ENCODE measurements at regions not wholly inside any gene's neighbourhood (a gene's known extent, or its start where the extent isn't known, plus 50 kb on each side); places are given as distances from the start of the nearest gene placed in this dataset.
"Not testable (repeated sequence)": the region's sequence is repeated elsewhere in the genome, so short reads cannot be mapped to it uniquely, and the experiment has no call there.

DNA sequence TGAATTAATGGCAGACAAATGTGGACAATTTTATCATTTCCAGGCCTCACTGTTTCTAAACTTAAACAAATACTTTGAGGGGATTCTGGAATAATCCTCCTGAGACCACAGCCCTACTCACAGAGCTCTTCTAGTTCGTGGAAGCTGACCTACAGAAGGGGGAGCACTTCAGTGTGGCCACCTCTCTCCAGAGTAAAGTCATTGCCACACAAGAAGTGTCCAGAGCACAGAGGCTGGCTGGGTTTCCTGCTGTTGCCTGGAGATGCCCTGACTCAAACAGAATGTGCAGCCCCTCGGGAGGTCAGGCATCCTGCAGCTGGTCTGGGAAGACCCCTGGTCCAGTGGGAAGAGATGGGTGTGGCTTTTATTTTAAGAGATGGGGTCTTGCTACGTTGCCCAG lies 110.9 kb downstream of the QRSL1 start:
- DNase-seq: no peak

DNA sequence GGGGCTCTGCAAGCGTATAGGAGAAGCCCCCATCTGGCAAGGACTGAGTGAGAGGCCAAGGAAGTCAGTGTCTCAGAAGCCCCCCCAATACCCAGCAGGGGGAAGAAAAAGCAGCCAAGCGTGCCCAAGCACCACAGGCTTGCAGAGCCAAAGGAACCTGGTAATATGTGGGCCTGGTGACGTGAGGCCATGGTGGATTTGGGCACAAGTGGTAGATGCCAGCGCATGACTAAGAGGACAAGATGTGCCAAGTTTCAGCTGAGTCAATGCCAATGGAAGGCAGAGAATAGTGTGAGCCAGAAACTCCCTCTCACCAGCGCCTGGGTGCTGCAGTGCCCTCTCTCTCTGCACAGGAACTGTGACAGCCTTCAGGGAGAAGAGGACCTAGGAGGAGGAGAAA lies 110.0 kb downstream of the QRSL1 start:
- no peak for DNase-seq

DNA sequence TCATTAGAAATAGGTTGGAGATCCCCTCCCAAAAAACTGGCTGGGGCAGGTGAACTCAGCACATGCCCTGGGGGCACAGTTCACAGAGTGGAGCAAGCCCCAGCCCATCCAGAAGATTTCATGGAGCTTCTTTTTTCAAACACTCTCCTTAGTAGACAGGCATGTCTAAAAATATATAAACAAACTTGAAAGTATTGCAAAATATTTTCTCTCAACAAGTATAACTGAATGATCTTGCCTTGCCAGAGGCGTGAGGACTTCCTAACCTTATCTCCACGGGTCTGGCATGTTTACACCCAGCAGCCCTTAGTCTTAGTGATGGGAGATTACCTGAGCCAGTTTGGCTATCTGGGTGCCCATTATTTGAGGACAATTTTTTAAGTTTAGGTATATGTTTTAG lies 107.1 kb downstream of the QRSL1 start:
- no peak for DNase-seq

DNA sequence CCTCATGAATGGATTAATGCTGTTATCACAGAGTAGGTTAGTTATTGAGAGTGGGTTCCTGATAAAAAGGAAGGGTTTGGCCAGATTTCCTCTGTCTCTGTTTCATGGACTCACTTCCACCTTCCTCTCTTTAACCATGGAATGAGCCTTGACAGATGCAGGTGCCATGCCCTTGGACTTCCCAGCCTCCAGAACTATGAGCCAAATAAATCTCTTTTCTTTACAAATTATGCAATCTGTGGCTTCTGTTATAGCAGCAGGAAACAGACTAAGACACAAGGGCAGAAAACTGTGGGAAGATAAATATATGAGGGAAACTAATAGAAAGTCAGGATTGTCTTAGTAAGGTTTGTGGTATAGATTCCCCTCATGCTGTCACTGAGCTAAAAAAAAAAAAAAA lies 106.5 kb downstream of the QRSL1 start:
- DNase-seq: no peak

DNA sequence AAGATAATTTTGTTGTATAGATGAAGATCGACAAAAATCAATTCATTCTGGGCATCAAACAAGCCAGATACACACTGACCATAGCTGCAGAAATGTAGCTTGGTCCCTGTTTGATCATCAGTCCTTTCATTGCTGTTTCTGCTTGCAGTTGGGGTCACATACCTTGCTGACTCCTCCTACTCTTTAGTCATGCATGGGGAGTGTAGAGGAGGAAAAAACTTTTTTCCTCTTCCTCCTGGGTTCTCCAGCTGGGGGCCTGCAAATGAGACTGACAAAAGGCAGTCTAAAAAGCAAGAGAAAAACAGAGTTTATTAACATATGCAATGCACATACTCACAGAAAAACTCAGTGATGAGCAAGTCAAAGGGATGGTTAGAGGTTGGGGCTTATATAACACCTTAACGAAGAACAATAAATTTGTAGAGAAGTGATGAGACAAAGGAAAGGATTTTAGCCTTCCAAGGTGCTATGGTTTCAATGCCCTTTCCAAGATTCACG lies 105.8 kb downstream of the QRSL1 start:
- DNase-seq: no peak

DNA sequence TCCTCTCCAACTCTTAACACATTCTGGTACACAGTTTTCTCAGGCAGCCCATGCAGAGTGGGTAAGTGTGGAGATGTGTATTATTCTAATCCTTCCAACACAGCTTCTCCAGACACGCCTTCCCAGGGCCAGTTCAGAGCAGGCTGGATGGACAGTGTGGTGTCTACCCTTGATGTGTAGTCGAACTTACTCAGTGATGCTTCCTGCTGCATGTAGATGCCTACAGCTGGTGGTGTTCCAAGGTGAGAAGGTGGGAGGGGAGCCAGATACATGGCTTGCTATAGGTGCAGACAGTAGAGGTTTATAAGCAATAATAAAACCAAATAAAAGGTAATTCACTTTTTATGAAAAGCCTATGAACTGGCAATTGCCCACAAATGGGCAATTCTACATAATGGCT lies 104.0 kb downstream of the QRSL1 start:
- DNase-seq: no peak

DNA sequence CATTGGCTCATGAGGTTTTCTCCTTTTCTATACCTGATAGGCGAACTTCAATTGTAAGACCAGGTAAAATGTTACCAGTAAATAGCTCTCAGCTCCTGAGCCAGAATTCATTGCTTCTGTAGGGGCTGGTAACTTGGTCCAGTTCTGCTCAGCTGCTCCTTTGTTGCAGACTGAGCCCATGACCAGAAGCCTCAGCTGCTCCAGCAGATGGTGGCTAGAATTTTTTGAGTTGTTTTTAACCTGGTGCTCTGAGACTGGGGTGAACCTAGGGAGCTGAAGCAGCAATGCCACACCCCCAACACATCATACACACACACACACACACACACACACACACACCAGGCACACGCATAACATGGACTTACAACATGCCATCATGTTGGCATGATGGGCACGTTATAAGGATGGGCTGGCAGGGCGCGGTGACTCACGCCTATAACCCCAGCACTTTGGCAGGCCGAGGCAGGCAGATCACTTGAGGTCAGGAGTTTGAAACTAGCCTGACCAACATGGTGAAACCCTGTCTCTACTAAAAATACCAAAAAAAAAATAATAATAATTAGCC lies 103.1 kb downstream of the QRSL1 start:
- no peak for DNase-seq

DNA sequence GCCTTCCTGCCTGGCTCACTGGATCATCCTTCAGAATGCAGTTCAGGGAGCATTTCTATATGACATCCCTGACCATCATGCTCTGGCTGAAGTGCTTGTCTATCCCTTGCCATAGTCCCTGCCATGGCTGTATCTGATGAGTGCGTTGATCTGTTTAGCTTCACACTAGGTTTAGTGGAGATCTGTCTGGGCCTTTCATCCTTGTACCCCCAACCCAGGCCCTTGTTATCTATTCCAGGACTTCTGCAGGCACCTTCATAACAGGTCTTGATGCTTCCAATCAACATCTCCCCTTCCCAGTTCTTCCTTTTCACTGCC lies 102.4 kb downstream of the QRSL1 start:
- no peak for DNase-seq

DNA sequence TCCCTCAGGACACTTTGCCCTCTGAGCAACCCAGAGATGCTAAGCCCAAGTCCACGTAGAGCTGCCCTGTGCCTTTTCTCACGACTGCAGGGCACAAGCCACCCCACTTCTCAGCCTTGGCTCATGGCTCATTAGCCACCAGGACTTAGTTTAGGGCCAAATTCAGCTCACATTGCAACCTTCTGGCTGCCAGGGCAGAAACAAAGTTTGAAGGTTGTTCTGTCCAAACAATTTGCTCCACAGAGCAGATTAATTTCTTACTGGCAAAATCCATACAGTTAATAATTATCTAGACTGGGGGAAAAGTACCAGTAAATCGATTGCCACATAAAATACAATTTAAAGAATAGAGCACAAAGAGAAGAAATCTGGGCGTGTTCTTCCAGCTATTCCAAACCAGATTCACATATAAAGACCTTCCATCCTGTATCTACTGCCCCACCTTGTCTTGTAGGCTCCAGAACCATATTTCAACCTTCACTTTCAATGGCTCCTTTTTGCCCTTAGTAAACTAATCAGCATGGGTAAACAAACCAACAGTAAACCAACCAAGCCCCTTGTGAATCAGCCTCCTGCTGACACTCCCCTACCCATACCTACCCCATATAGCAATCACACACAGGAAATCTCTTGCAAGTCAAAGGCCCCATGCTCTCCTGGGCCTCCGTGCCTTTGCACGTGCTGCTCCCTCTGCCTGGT lies 101.9 kb downstream of the QRSL1 start:
- no peak for DNase-seq

DNA sequence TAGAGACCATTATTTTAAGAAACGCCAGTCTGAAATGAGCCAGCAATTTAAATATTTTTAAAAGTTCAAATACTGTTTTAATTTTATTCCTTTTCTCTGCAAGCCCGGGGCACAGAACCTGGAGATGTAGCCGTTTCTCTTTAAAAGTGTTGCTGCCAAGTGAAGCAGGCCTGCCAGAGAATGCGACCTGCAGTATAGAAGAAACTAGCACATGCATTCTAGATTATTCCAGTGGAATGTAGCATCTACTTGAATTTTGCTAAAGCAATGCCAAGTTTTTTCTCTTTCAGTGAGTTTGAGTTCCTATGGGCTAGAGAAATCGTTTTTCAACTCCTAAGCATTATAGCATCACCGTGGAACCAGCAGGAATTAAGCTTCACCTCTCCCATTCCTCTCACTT lies 101.3 kb downstream of the QRSL1 start:
- DNase-seq: no peak

DNA sequence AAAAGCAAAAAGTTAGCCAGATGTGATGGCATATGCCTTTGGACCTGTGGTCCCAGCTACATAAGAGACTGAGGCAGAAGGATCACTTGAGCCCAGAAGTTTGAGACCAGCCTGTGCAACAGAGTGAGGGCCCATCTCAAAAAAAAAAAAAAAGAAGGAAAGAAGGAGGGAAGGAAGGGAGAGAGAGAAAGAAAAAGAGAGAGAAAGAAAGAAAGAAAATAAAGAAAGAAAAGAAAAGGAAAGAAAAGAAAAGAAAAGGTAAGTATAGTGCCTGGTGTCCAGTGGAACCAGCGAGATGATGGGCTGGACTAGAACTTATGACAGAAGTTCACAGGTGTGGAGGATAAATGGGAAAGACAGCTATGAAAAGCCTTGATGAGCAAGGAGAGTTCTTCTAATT lies 100.9 kb downstream of the QRSL1 start:
- DNase-seq: no peak

DNA sequence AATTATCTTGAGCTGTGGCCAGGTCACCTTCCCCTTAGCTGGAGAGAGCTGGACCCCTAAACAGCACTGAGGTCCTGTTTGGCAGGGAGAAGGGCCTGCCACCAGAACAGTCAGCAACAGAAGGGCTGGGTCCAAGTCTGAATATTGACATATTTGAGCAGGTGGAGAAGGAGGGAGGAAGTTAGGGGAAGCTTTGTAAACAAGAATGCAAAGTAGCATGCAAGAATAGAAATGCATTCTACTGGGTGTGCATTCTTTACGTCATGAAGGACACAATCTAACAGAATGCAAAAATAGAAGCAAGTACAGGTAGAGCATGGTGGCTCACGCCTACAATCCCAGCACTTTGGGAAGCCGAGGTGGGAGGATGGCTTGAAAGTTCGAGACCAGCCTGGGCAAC lies 100.5 kb downstream of the QRSL1 start:
- DNase-seq: no peak

DNA sequence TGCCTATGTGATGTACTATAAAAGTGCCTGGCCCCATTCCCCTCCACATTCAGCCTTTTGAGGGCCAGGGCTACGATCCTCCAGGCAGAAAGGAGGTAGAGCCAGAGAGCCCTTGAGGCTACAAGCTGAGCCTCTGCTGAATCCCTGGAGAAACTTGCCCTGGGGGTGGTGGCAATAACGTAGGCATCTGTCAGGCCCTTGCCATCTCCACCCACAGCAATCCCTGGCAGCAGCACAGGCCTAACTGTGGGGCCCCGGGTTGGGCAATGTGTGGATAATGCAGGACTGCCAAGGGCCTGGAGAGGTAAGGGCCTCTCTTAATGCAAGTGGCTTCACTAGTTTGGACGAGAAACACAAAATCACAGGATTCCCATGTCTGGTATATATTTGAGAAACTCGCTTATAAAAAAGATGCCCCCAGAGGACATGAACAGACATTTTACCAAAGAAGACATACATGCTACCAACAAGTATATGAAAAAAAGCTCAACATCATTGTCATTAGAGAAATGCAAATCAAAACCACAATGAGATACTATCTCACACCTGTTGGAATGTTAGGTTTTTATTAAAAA lies 99.0 kb downstream of the QRSL1 start:
- no peak for DNase-seq

DNA sequence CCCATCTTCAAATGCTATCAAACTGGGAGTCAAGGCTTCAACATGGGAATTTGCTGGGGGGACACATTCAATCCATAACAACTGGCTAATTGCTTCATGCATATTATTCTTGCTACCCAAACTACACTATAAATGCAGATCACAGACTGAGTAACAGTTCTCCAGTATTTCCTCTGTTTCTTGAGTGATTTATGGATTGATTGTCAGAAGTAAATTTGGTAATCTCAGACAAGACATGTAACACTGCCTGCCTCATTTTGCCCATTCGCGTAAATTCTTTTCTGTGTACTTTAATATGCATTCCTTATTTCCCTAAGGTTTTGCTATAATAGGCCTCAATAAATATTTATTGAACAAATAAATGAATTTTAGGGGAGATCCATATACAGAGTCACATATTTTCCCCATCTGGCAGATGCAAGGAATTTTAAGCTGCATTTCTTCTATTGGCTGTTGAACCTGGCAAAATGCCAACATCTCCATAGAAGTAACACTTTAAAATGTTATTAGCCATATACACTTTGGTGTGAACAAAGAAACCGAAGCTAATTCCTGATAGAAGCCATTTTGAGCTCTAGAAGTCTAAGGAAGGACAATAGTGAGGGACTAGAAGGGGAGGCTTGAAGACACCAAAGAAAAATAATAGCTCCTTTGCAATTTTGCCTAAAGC lies 98.2 kb downstream of the QRSL1 start:
- DNase-seq: no peak

DNA sequence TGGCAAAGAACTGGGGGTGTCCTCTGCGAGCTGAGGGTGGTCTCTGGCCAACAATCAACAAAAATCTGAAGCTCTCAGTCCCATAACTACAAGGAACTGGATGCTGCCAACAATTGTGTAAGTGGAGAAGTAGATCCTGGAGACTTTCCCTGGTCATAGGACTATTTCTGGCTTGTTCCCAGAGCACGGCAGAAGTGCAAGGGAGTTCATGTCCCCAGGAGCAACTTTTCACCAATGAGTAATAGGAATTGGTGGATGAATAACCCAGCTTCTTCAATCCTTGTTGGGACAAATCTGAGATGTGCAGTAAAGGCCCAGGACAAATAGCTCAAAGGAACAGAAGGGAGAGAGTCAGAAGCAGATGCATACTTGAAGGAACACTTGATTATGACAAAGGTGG lies 95.5 kb downstream of the QRSL1 start:
- no peak for DNase-seq

DNA sequence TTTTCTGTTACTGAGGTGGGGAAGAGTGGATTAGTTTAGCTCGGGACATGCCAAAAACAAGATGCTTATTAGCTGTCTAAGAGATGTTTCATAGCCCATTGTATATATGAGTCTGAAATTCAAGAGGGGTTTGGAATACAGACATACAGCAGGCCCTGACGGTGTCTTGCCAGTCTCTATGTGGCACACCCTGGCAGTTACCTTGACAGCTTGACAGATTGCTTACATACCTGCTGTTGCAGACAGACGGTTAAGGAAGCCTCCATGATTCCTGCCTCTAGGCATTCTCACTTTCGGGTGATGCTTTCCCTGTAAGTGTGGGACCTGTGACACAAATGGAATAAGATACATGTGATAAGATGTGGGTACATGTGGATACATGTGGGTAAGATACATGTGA lies 95.0 kb downstream of the QRSL1 start:
- DNase-seq: no peak

DNA sequence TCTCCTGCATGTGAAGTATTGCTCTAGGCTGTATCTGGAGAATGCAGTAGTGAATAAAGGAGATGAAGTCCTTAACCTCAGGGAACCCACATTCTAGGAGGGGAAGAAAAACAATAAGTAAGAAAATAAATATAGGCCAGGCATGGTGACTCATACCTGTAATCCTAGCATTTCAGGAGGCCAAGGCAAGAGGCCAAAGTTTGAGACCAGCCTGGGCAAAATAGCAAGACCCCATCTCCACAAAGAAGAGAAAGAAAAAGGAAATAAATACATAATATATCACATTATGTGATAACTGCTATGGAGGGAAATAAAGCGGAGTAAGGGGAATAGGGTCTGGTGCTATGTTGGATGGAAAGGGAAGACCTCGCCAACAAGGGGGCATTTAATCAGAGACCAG lies 94.0 kb downstream of the QRSL1 start:
- not testable (repeated sequence) for DNase-seq

DNA sequence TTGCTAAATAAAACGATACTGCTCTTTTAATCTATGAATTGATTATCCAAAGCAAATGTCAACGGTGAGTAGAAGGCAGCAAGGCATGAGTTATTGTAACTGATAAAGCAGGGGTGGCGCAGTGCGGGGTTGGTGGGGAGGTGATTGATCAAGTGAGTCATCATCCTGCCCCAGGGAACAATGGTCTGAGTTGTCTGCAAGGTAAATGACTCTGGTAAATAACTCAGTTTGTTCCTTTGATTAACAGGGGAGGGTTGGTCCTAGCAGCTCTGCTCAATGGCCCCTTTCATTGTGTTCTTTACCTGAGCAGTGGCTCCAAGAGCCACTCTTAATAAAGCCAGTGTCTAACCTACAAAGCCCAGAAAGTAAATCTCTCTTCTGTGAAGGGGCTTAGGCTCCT lies 91.8 kb downstream of the QRSL1 start:
- DNase-seq: peak; percentile 84
